ENCODE measurements at regions not wholly inside any gene's neighbourhood (a gene's known extent, or its start where the extent isn't known, plus 50 kb on each side); places are given as distances from the start of the nearest gene placed in this dataset.
"Not testable (repeated sequence)": the region's sequence is repeated elsewhere in the genome, so short reads cannot be mapped to it uniquely, and the experiment has no call there.

DNA sequence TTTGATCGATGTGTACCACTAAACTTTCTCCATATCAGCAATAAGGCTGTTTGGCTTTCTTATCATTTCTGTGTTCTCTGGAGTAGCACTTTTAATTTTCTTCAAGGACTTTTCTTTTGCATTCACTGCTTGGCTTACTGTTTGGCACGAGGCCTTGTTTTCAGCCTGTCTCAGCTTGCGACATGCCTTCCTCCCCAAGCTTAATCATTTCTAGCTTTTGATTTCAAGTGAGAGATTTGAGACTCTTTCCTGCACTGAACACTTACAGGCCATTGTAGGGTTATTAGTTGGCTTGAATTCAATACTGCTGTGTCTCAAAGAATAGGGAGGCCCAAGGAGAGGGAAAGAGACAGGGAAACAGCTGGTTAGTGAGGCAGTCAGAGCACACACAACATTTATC, 120.6 kb upstream of the KCND3 start:
- TF ChIP-seq, protein P1, sequence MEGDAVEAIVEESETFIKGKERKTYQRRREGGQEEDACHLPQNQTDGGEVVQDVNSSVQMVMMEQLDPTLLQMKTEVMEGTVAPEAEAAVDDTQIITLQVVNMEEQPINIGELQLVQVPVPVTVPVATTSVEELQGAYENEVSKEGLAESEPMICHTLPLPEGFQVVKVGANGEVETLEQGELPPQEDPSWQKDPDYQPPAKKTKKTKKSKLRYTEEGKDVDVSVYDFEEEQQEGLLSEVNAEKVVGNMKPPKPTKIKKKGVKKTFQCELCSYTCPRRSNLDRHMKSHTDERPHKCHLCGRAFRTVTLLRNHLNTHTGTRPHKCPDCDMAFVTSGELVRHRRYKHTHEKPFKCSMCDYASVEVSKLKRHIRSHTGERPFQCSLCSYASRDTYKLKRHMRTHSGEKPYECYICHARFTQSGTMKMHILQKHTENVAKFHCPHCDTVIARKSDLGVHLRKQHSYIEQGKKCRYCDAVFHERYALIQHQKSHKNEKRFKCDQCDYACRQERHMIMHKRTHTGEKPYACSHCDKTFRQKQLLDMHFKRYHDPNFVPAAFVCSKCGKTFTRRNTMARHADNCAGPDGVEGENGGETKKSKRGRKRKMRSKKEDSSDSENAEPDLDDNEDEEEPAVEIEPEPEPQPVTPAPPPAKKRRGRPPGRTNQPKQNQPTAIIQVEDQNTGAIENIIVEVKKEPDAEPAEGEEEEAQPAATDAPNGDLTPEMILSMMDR (IDR thresholded peaks at IDR 0.05; ENCODE audit: unreplicated experiment) = no peak
- Mint-ChIP-seq H3K9me3 (ENCODE audit: unreplicated experiment) (no peaks in the 10 kb centered on the region), H3K36me3 (ENCODE audit: low read depth, unreplicated experiment) (no peaks in the 10 kb centered on the region), H3K27me3 (ENCODE audit: unreplicated experiment) (no peaks in the 10 kb centered on the region), H3K4me3 (ENCODE audit: unreplicated experiment) (no peak overlapping the region), H3K27ac (ENCODE audit: unreplicated experiment) (no peak overlapping the region), H3K4me1 (ENCODE audit: unreplicated experiment) (no peaks in the 10 kb centered on the region)
- no peak for DNase-seq (ENCODE audit: low spot score)

- no peaks in the 10 kb centered on the region for H3K4me1 Mint-ChIP-seq (ENCODE audit: unreplicated experiment)
- H3K27me3 Mint-ChIP-seq (ENCODE audit: unreplicated experiment) = no peaks in the 10 kb centered on the region
- no peak for DNase-seq (ENCODE audit: low spot score)
- no peaks in the 10 kb centered on the region for H3K36me3 Mint-ChIP-seq (ENCODE audit: low read depth, unreplicated experiment)
- H3K4me3 Mint-ChIP-seq (ENCODE audit: unreplicated experiment) = no peak overlapping the region
- TF ChIP-seq, protein P1 (IDR thresholded peaks at IDR 0.05; ENCODE audit: unreplicated experiment) = no peak
- no peak overlapping the region for H3K27ac Mint-ChIP-seq (ENCODE audit: unreplicated experiment)
- no peaks in the 10 kb centered on the region for H3K9me3 Mint-ChIP-seq (ENCODE audit: unreplicated experiment)
Observed at GRCh38 chr1:112111734-112112133, 122.3 kb upstream of the KCND3 start.

DNA sequence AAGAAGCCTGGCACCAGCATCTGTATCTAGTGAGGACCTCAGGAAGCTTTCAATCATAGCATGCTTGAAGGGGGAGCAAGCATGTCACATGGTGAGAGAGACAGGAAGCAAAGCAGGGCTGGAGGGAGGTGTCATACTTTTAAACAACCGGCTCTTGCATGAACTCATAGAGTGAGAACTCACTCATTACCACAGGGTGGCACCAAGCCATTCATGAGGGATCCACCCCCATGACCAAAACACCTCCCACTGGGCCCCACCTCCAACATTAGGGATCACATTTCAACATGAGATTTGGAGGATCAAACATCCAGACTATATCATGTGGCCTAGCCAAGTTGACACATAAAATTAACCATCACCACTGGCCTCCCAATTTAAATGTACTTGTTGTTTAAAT, 125.1 kb upstream of the KCND3 start:
- Mint-ChIP-seq H3K36me3 (ENCODE audit: low read depth, unreplicated experiment) (no peaks in the 10 kb centered on the region), H3K27ac (ENCODE audit: unreplicated experiment) (no peak overlapping the region), H3K9me3 (ENCODE audit: unreplicated experiment) (no peaks in the 10 kb centered on the region), H3K27me3 (ENCODE audit: unreplicated experiment) (peaks cover 2% of the 10 kb centered on the region), H3K4me1 (ENCODE audit: unreplicated experiment) (peaks cover 3% of the 10 kb centered on the region), H3K4me3 (ENCODE audit: unreplicated experiment) (no peak overlapping the region)
- no peak for DNase-seq (ENCODE audit: low spot score)
- TF ChIP-seq, protein P1 (IDR thresholded peaks at IDR 0.05; ENCODE audit: unreplicated experiment) = no peak

DNA sequence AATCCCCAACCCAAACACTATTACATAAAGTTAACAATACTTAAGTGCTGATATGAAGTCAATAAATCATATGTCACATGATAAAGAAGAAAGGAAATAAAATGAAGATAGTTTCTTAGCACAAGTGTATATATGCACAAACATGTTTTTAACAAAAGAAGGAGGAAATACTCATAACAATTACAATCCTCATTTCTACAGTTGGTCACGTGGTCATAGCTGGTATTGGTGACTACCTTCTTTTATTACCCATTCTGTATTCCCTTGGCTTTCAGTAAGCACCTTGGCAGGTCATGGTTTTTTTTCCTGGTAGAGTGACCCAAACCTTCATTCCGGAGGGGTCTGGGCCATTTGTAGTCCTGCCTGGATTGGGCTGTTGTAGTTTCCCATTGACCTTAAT, 137.1 kb upstream of the KCND3 start:
- Mint-ChIP-seq H3K4me3 (ENCODE audit: unreplicated experiment) (no peak overlapping the region), H3K4me1 (ENCODE audit: unreplicated experiment) (no peaks in the 10 kb centered on the region), H3K36me3 (ENCODE audit: low read depth, unreplicated experiment) (no peaks in the 10 kb centered on the region), H3K27ac (ENCODE audit: unreplicated experiment) (no peak overlapping the region), H3K27me3 (ENCODE audit: unreplicated experiment) (peaks cover under 1% of the 10 kb centered on the region), H3K9me3 (ENCODE audit: unreplicated experiment) (no peaks in the 10 kb centered on the region)
- no peak for DNase-seq (ENCODE audit: low spot score)
- TF ChIP-seq, protein P1 (IDR thresholded peaks at IDR 0.05; ENCODE audit: unreplicated experiment) = no peak

GRCh38 chr1:112127606-112128005, 138.1 kb upstream of the KCND3 start:
- DNase-seq (ENCODE audit: low spot score); H3K4me1 Mint-ChIP-seq (ENCODE audit: unreplicated experiment); H3K27me3 Mint-ChIP-seq (ENCODE audit: unreplicated experiment); H3K36me3 Mint-ChIP-seq (ENCODE audit: low read depth, unreplicated experiment); H3K9me3 Mint-ChIP-seq (ENCODE audit: unreplicated experiment); H3K27ac Mint-ChIP-seq (ENCODE audit: unreplicated experiment); H3K4me3 Mint-ChIP-seq (ENCODE audit: unreplicated experiment): not testable (repeated sequence)

DNA sequence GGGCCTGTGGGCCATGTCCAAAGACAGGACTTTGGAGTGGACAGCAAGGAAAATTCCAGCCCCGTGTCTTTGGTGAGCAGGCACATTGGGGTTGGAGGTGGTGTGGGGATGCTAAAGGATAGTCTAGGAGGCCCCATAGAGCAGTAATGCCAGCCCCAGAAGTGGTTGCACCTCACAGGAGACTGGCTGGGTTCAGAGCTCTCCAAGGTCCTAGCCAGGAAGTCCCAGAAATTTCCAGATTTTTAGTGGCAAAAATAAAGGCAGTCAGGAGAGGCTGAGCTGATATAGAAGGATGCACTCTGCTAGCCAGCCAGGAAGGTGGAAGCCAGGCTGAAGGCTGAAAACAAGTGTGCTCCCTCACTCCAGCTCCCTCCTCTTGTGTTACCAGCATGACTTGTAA, 144.0 kb upstream of the KCND3 start:
- peaks cover 3% of the 10 kb centered on the region for H3K27me3 Mint-ChIP-seq (ENCODE audit: unreplicated experiment)
- no peak overlapping the region for H3K27ac Mint-ChIP-seq (ENCODE audit: unreplicated experiment)
- TF ChIP-seq, protein P1 (IDR thresholded peaks at IDR 0.05; ENCODE audit: unreplicated experiment) = no peak
- H3K4me1 Mint-ChIP-seq (ENCODE audit: unreplicated experiment) = no peaks in the 10 kb centered on the region
- no peak overlapping the region for H3K4me3 Mint-ChIP-seq (ENCODE audit: unreplicated experiment)
- no peaks in the 10 kb centered on the region for H3K9me3 Mint-ChIP-seq (ENCODE audit: unreplicated experiment)
- DNase-seq (ENCODE audit: low spot score) = no peak
- H3K36me3 Mint-ChIP-seq (ENCODE audit: low read depth, unreplicated experiment) = no peaks in the 10 kb centered on the region

Measured in endothelial cell (in vitro differentiated cells).